Stimulated activated CD4-positive, alpha-beta T cell treated with anti-CD3 and anti-CD28 coated beads, Interleukin-12 subunit alpha, Interleukin-12 subunit beta, amount 100 ng/mL, for 4 hours (primary cell): ENCODE measurements at regions not wholly inside any gene's neighbourhood (a gene's known extent, or its start where the extent isn't known, plus 50 kb on each side); places are given as distances from the start of the nearest gene placed in this dataset.

Experiments
- DNase-seq: peaks from one replicate; pipeline ENCODE4 v3.0.0-alpha.2; 2020

- DNase-seq, result no peak
Observed at GRCh38 chr11:112599265-112599664, 338.6 kb upstream of the PLET1 start.

GRCh38 chr11:112599856-112600533, 339.3 kb upstream of the PLET1 start:
- DNase-seq, result no peak

GRCh38 chr11:112605093-112605666, 344.5 kb upstream of the PLET1 start:
- DNase-seq, result no peak

GRCh38 chr11:112606656-112607055, 346.0 kb upstream of the PLET1 start:
- DNase-seq, result no peak

GRCh38 chr11:112608509-112608908, 347.8 kb upstream of the PLET1 start:
- no peak for DNase-seq

- DNase-seq, result no peak
Observed at GRCh38 chr11:112610494-112610893, 349.8 kb upstream of the PLET1 start.

- no peak for DNase-seq
Observed at GRCh38 chr11:112610996-112611750, 350.0 kb upstream of the NCAM1 start.

- no peak for DNase-seq
Observed at GRCh38 chr11:112611771-112612170, 349.4 kb upstream of the NCAM1 start.

GRCh38 chr11:112612250-112612849, 348.9 kb upstream of the NCAM1 start:
- no peak for DNase-seq

GRCh38 chr11:112613051-112613972, 347.9 kb upstream of the NCAM1 start:
- DNase-seq, result no peak

- DNase-seq, result no peak
Observed at GRCh38 chr11:112614605-112615004, 346.6 kb upstream of the NCAM1 start.

- DNase-seq, result no peak
Observed at GRCh38 chr11:112615238-112615637, 346.0 kb upstream of the NCAM1 start.

- DNase-seq, result no peak
Observed at GRCh38 chr11:112615891-112616290, 345.3 kb upstream of the NCAM1 start.

GRCh38 chr11:112616327-112617097, 344.7 kb upstream of the NCAM1 start:
- DNase-seq, result no peak

GRCh38 chr11:112617098-112617425, 344.2 kb upstream of the NCAM1 start:
- DNase-seq, result no peak

- no peak for DNase-seq
Observed at GRCh38 chr11:112617977-112618826, 343.0 kb upstream of the NCAM1 start.

- DNase-seq, result no peak
Observed at GRCh38 chr11:112619106-112619505, 342.1 kb upstream of the NCAM1 start.

- DNase-seq, result no peak
Observed at GRCh38 chr11:112620621-112621394, 340.4 kb upstream of the NCAM1 start.

GRCh38 chr11:112623057-112623456, 338.2 kb upstream of the NCAM1 start:
- no peak for DNase-seq

- no peak for DNase-seq
Observed at GRCh38 chr11:112624431-112624830, 336.8 kb upstream of the NCAM1 start.
